OCI-LY3 (cell line): ENCODE measurements at regions not wholly inside any gene's neighbourhood (a gene's known extent, or its start where the extent isn't known, plus 50 kb on each side); places are given as distances from the start of the nearest gene placed in this dataset.

Experiments
- CTCF ChIP-seq: fragments of 200-600, 300-600 bp; sonication (generic); IDR thresholded peaks from 2 replicates; pipeline ENCODE4 v1.5.1; 2014; ENCODE audit warnings: antibody characterized with exemption, low read length, low read depth
- EZH2phosphoT487 ChIP-seq: fragments of 200-600 bp; shearing (Covaris generic); IDR thresholded peaks from 2 replicates; pipeline ENCODE4 v1.6.1; 2018; ENCODE audit warnings: antibody characterized with exemption, mixed run types, low read depth

- TF ChIP-seq CTCF = no peak
- TF ChIP-seq EZH2phosphoT487 = no peak
Measured at GRCh38 chr2:239765076-239765845, 259.9 kb downstream of the NDUFA10 start.
